CD4-positive, alpha-beta T cell treated with Interleukin-2 at 100 ng/mL for 4 hours (primary cell): ENCODE measurements at regions not wholly inside any gene's neighbourhood (a gene's known extent, or its start where the extent isn't known, plus 50 kb on each side); places are given as distances from the start of the nearest gene placed in this dataset.

Source experiments
- DNase-seq: peaks from one replicate; pipeline ENCODE4 v3.0.0-alpha.2; 2020; ENCODE audit warnings: low spot score

DNA sequence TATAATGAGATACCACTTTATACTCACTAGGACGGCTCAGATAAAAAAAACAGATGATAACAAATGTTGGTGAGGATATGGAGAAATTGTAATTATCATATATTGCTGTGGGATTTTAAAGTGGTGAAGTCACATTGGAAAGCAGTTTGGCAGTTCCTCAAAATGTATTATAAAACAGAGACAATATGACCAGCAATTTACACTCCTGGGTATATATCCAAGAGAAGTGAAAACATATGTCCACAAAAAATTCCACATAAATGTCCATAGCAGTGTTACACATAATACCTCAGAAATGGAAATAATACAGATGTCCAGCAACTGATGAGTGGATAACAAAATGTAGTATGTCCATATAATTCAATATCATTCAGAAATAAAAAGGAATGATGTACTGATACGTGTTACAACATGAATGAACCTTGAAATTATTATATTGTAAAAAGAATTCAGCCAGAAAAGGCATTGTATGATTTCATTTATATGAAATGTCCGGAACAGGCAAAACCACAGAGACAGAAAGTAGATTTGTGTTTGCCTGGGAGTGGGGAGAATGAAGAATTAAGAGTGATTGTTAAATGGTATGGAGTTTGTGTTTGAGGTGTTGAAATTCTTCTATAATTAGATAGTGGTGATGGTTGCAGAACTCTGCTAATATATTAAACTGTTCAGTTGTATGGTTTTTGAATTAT, 220.9 kb downstream of the SLC7A11 start:
- DNase-seq = no peak

DNA sequence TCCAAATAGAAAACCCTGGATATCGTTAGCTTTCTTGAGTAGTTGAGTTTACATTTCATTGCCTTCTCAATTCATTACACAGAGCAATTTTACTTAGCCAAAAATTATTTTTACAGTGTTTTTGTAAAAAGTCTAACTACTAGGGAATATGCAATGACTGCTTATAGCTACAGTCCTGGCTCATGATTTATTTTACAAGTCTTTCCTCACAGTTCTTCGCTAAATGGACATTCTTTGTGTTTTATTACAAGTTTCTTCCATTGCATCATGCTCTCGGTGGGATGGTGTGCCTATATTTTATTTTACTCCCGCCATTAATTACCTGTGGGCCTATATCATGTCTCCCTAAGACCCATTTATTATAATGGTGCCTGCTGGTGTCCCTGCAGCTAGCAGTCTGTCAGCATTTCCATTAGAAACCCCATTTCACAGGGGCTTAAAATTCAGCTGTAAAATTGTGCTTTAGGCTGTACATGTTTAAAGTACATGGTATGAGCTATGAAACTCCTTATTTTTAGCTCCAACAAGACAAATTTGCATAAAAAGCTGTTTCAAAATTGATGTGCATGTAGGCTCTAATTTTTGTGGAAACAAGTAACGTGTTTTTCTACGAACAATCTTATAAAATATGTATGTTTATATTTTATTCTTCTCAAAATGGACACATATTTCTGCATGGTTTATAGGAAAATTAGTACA, 227.4 kb downstream of the SLC7A11 start:
- DNase-seq = no peak

DNA sequence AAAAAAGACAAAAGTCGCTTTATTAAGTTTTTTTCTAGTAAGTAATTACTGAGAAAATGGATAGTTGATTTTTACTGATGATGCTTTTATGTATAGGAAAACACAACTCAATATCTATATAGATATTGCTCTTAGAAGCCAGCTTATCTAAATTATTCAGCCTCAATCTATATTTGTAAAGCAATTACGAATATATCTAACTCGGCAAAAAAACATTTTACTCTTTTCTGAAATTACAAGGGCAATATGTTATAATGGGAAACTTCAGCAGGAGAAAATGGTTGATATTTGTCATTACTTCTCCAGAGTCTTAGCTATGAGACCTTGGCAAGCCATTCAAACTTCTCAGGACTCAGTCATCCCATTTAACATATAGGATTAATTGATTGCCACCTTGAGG, 228.5 kb downstream of the SLC7A11 start:
- no peak for DNase-seq

DNA sequence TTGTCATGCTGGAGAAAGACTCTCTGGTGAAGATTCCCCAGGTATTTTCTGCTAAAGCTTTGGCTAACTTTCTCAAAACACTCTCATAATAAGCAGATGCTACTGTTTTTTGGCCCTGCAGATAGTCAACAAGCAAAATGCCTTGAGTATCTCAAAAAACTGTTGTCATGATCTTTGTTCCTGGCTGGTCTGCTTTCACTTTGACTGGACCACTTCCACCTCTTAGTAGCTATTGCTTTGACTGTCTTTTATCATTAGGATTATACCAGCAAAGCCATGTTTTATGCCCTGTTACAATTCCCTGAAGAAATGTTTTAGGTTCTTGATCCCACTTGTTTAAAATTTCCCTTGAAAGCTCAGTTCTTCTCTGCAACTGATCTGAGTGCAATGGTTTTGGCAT, 231.5 kb downstream of the SLC7A11 start:
- no peak for DNase-seq

DNA sequence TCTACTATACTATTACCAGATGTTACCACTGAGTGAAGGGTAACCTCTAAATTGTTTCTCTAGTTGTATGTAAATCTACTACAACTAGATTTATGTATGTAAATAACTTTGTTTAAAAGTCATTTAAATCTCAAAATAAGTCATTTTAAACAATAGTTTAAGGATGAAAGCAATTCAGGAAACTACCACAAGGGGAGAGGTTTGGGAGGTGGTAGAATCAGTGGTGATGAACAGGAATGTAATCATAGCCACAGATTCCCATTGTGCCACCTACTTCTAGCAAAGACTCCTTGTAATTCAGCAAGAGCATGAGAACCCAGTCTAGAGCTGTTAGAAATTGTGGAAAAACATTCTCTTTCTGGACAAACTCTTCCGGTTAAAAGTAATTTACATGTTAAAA, 234.6 kb downstream of the SLC7A11 start:
- DNase-seq = no peak

DNA sequence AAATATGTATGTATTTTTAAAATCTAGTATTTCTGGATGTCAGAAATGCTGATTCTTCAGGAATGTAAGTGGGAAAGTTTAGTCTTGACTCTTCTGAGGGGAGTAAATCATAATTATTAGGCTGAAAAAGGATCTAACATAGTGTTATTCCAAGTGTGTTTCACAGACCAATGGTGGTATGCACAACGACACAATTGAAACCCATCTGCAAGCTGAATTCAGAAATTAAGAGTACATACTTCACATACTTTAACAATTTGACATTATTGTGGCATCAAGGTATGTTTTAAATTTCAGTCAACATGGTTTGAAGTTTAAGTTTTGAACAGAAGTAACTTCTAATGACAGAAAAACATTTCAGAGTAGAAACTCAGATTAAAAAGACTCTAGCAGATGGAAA, 236.7 kb downstream of the SLC7A11 start:
- no peak for DNase-seq

DNA sequence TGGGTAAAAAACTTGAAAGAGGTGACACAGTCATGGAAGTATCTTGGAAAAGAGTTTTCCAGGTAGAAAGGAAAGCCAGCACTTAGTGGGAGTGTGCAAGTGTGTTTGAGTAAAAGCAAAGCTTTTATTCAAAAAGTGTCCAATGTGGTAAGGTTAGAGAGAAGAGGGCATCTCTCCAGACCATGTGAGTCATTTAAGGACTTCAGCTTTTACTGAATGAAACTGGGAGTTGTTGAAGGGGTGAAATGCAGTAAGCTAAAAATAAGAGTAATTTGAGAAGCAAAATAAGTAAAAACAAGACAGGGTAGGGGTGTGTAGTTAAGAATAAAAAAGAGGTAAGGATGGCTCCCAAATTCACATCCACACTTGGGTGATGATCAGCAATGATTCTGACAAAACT, 238.9 kb downstream of the SLC7A11 start:
- no peak for DNase-seq

DNA sequence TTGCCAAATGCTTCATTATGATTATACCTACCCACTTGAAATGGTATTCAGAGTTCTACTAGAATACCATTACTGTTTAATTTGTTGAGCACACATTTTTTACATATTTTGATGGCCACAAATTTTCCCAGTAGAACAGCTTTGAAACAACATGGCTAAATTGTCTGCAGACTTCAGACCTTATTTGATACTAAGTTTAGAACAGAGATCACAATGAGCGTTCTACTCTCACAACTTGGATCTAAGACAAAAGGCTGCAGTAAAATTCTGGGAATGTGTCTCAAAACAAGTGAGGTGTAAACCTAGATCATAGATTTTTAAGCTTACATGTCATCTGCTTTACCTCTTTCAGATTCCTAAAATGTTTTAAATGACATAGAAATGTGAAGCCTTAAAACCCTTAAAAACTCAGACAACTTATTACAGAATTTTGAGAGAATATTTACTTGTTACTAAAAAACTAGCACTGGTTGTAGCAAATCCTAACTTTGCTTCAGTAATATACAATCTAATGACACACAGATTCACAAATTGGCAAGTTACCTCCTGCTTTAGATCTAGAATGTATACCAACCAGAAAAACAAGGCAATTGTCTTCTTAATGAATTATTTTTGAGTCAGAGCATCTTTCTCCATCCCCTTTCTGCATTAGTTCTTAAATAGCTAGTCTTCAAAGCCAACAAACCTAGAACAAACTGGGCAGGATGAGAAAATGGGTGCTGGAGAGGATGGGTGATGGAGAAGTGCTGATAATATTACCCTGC, 243.3 kb downstream of the SLC7A11 start:
- no peak for DNase-seq

DNA sequence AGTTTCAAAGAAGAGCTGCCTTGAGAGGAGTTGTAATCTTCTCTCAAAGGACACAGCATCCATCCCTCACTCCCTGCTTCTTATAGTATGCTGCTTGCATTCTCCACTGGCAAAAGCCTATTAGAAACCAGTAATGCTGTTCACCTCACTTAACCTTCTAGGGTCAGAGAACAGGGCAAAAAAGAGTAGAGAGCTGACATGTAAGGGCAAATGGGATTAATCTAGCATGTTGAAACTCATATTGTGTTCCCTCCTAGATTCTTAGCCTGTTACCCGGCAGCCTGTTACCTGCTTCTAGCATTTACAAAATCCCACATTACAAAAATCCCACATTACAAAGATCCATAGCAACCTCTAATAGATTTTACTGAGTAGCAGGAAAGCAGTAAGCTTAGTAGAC, 244.7 kb downstream of the SLC7A11 start:
- DNase-seq = no peak

DNA sequence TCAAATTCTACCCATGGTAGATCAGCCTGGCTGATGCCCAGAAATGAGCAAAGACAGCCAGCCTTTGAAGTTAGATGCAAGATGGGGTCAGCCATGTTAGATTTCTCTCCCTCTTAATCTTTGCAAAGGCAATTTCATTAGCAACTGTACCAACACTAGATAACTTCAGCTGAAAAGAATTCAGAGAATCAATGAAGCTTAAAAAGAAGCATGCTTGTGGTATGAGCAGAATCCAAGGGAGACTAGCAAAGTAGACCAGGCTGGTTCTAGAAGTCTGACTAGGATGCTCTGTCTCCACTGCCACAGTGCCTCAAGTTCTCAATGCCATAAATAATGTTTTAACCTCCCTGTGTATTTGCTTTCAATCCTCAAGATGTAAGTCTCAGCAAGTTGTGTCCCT, 247.3 kb downstream of the SLC7A11 start:
- DNase-seq = no peak

DNA sequence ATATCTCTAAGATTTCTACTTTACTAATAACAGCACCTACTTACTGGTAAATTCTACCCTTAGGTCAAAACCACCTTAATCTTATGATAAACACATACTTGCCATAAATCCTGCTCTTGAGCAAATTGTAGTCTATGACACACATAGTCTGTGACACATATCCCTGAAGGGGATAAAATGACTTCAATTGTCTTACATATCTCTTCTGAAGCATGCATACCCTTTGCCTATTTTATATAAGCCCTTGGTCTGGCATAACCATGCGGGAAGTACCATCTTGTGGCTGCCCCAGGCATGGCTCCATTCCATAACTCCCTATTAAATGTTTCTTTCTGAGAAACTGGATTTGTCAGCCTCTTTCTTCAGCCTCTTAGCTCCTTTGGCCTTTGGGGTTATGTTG, 248.9 kb downstream of the SLC7A11 start:
- no peak for DNase-seq

DNA sequence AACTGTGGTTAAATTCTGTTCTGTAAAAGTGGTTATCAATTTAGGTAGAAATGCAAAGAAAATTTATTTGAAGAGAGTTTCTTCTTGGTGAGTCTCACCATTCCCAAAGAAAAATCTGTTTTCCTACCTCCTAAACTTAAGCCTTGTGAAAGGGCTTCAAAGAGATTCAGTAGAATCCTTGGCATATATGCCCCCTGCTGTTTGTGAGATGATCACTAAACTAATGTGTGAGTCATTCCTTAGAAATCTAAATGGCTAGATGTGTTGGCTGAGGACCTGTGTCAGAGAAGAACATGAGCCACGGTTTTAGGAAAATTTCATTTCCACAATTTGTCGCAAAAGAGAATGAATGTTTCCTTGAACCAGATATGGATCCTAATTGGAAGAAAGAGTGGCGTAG, 260.9 kb downstream of the SLC7A11 start:
- no peak for DNase-seq

DNA sequence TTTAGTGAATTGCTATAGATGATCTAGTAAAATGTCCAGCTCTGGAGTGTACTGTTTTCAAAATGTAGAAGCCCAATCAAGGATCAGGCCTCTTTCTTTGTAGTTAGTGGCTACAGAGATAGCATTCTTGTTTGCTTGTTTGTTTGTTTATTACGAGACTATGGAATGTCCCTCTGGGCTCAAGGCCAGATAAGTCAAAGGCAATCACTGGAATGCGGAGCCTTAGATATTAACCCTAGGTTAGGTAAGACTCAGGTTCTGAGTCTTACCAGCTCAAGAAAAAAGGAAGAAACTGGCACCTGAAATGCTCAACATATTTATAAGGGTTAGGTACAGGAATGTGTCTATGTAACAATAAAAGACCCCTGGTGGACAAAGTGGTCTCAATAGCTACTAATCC, 261.5 kb downstream of the SLC7A11 start:
- no peak for DNase-seq

DNA sequence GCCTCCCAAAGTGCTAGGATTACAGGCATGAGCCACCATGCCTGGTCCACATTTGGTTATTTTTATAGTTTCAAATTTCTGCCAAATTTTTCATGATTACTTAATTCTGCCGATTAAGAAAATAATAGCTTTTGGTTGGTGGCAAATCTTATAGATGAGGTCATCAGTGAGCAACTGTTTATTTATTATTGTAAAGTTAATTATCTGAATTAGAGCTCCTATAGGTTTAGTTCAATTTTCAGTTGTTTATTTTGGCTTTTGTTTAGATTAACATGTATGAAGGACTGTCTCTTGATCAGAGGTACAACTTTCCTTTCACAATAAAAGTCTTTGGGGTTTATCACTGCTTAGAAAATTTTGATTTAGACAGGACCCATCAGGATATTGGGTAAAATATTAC, 262.2 kb downstream of the SLC7A11 start:
- DNase-seq = no peak

DNA sequence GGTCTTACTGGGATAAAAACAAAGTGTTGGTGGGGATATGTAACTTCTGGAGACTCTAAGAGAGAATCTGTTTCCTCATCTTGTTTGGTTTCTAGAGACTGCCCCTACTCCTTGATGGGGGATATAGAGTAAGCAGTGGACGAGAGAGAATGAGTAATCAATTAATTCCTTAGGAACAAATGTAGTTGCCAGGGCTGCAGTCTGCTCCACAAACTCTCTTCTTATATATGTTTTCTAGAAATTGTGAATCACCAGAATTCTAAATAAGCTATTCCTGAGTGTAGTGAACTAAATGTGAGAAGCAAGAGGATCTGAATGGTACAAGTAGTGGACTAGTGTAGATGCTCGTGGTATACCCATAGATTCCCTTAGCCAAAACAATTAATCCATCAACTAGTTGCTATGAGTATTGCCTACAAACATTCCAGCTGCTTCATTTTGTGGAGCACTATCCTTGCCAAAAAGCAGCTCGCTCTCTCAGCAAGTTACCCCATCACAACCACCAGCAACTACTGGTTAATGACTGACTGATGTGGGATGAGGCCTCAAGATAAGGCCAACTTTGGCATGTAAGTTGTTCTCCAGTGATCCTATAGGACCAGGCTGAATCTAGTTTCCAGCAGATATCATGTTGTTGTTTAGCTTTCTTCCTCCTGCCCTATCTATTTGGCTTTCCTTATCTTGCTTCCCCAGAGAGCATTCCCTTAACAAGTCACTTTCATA, 273.0 kb downstream of the SLC7A11 start:
- no peak for DNase-seq

DNA sequence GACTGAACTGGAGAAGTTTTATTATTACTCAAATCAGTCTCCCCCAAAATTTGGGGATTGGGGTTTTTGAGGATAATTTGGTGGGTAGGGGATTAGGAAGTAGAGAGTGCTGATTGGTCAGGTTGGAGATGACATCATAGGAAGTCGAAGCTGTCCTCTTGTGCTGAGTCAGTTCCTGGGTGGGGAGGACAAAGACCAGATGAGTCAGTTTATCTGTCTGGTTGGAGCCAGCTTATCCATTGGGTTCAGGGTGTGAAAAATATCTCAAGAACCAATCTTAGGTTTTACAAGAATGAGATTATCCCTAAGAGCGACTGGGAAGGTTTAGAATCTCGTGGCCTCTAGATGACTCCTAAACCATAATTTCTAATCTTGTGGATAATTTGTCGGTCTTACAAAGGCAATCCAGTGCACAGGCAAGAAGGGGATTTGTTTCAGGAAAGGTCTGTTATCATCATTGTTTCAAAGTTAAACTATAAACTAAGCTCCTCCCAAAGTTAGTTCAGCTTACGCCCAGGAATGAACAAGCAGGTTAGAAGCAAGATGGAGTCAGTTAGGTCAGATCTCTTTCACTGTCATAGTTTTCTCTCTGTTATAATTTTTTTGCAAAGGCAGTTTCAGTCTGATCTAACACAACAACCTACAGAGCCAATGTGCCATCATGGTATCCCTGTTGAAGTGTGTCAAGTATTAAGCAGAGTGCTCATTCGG, 274.5 kb downstream of the SLC7A11 start:
- DNase-seq = no peak

DNA sequence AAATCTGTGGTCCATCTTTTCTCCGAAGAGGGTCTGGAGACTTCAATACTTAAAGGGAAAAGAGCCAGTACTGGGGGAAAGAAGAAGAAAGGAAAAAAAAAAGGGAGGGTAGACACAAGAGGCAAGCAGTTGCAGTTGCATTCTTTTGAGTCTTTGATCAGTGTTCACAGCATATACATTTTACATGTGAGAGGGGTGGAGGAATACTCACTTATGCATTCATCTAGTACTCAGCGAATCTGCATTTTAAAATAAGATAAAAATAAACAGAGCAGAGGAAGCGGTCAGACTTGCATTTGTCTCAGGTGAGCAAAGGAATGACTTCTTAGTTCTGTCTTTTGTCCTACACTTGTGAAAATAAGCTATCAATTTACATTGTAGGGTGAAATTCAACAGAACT, 275.6 kb downstream of the SLC7A11 start:
- DNase-seq = no peak

DNA sequence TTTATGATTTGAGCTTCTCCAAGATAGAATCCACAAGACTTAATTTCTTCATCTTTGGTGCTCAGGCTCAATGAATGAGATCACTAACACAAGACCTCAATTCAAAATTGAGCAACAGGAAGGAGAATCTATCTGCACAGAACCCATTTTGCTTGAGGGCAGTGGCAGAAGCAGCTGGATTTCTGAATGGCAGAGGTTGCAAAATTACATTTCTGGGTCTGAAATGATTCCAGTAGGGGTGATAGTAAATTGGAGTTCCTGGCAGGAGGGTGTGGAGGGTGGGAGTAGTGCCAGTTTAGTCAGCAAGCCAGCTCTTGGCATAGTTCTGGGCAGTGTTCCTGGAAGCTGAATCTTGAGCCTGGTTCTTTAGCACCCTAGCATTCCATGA, 281.1 kb downstream of the SLC7A11 start:
- no peak for DNase-seq

DNA sequence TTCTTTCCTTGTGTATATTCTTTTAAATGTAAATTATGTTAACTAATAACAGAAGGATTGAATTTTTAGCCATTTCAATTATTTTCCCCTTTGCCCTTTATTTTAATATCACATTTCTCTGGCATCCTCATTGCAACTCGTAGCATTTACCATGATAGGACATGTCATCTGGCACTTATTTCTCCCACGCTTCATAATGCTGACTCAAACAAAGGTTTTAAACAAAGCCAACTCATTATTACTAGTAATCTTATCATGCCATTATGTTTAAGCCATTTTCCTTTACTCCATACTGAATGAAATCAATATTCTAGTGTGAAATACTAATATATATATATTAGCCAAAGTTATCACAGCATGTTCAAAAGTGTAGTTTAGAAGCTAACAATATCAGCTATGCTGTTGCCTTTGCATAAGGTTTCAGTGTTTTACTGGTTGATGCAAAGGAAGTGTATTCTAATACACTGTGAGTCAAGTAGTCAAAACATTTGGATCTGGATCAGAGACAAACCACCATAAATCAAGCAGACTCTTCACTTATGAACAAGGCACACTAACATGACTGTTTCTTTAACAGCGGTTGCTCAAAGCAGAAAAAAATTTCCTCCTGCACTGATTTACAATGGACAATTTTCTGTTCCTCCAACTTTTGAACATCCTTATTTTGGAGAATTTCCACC, 281.6 kb downstream of the SLC7A11 start:
- no peak for DNase-seq

DNA sequence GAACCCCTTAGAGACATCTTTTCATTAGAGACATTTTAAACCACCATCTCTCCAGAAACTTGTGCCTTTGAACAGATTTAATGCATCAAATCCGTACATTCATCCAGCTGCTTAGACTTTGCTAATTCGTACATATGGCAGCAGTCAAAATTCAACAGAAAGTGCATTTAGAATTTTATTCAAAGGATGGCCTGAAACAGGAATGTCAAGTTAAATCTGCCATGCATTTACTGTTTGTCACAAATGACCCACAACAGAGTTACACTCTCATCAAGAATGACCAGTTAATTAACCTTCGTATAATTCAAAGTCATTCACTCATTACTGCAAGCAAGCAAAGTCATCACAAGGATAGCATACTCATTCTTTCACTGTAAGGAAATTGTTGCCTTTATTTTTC, 284.3 kb downstream of the SLC7A11 start:
- no peak for DNase-seq

DNA sequence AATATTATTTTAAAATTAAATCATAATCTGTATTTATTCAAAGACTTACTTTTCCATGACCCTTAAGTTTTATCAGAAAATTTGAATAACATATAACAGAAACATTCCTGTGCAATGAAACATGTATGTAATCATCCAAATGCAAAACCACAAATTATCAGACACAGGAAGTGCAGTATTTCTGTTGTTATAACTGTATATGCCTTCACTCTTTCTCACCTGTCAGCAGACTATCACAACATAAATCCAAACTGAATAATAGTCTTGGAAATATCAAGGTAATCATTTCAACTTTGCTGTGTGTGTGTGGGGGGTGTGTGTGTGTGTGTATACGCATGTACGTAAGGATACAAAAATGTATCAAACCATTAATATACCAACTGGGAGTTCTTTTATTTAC, 285.9 kb downstream of the SLC7A11 start:
- no peak for DNase-seq
